Testis (tissue), 2 donors: ENCODE measurements at regions not wholly inside any gene's neighbourhood (a gene's known extent, or its start where the extent isn't known, plus 50 kb on each side); places are given as distances from the start of the nearest gene placed in this dataset.

Source experiments
- DNase-seq: peaks from one replicate; pipeline ENCODE4 v3.0.0-alpha.2; 2019
- H3K27ac ChIP-seq, 2 donors: fragments of 200-600 bp; sonication (generic); one replicate each; pipeline ENCODE4 v1.5.1; 2019
- H3K27me3 ChIP-seq: fragments of 200-600 bp; sonication (generic); one replicate; pipeline ENCODE4 v1.5.1; 2019
- H3K36me3 ChIP-seq: fragments of 200-600 bp; sonication (generic); one replicate; pipeline ENCODE4 v1.5.1; 2017; ENCODE audit warnings: low read depth; ENCODE audit errors: missing control alignments
- H3K4me1 ChIP-seq: fragments of 200-600 bp; sonication (generic); one replicate; pipeline ENCODE4 v1.5.1; 2019
- H3K4me3 ChIP-seq, 2 donors: fragments of 200-600 bp; sonication (generic); one replicate each; pipeline ENCODE4 v1.5.1; 2017 to 2019
- H3K9me3 ChIP-seq: fragments of 200-600 bp; sonication (generic); one replicate; pipeline ENCODE4 v1.5.1; 2017
- CTCF ChIP-seq, 3 experiments: fragments of 450-650 bp in 2 of 3; fragments of 200-600 bp in 1 of 3; sonication (generic) in 1 of 3; IDR thresholded peaks; one replicate each; pipeline ENCODE4 v1.5.1; 2016 to 2019; ENCODE audit warnings: antibody characterized with exemption in 3 of 3, mild to moderate bottlenecking in 2 of 3, moderate library complexity in 1 of 3
- POLR2A ChIP-seq: fragments of 450-650 bp; IDR thresholded peaks from one replicate; pipeline ENCODE4 v1.6.1; 2017; ENCODE audit warnings: antibody characterized with exemption, mild to moderate bottlenecking, moderate library complexity
- WGBS, 2 donors: methylation state at CpG; one replicate each; pipeline ENCODE4 v1.1.5; 2018; 5-methylcytosine and 5-hydroxymethylcytosine counted together
- intact Hi-C: fragments of 100-400 bp; cut with DNase I; formaldehyde crosslinking; loops from one replicate; pipeline ENCODE4 v1.15.1; 2023; ENCODE audit warnings: low total_unique reads

- no peak for TF ChIP-seq POLR2A
- no peak for TF ChIP-seq CTCF (IDR thresholded peaks at IDR 0.05)
- H3K4me1 ChIP-seq = no peaks in the 10 kb centered on the region
- 54 to 57% methylated on average over 3 of the region's 3 CpGs for WGBS, 2 donors
Observed at GRCh38 chr14:89088530-89088929, 264.1 kb downstream of the TTC8 start.

GRCh38 chr14:89089330-89089729, 264.9 kb downstream of the TTC8 start:
- Histone ChIP-seq H3K4me3 (no peak overlapping the region), H3K4me1 (no peaks in the 10 kb centered on the region), H3K27me3 (no peaks in the 10 kb centered on the region), H3K27ac (no peak overlapping the region), H3K36me3 (no peaks in the 10 kb centered on the region), H3K9me3 (no peaks in the 10 kb centered on the region)
- no peak for TF ChIP-seq CTCF (IDR thresholded peaks at IDR 0.05)
- no peak for TF ChIP-seq POLR2A
- intact Hi-C loops = no loop called here
- 52 to 67% methylated on average over 1 of the region's 1 CpG for WGBS, 2 donors
- DNase-seq = no peak

More at GRCh38 chr14:89088530-89088929, 264.1 kb downstream of the TTC8 start:
- Histone ChIP-seq H3K36me3 (no peaks in the 10 kb centered on the region), H3K9me3 (no peaks in the 10 kb centered on the region), H3K27ac (no peak overlapping the region), H3K4me3 (no peak overlapping the region), H3K27me3 (no peaks in the 10 kb centered on the region)
- DNase-seq = no peak
- intact Hi-C loops = no loop called here

DNA sequence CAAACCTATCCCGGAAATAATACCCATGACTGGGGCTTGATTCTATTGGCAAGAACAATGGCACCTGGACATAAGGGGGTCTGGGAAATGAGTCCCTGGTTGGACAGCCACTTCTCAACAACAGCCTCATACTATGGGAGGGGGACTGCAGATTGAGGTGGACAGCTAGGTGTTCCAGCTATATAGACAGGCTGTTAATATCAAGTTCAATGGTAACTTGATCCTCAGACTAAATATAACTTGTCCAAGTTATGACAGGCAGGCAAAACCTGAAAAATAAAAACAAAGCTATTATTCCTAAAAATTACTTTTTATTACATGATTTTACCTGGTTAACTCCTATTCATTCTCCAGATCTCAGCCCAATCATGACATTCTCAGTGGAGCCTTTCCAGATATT, 267.3 kb downstream of the TTC8 start:
- 96% methylated on average over 1 of the region's 1 CpG; no CpG with 5 or more reads in 1 of the 2 donors for WGBS, 2 donors
- intact Hi-C loops = no loop called here
- TF ChIP-seq POLR2A (no peak), CTCF (IDR thresholded peaks at IDR 0.05) (no peak)
- Histone ChIP-seq H3K36me3 (no peaks in the 10 kb centered on the region), H3K4me3 (no peak overlapping the region), H3K9me3 (no peaks in the 10 kb centered on the region), H3K27ac (no peak overlapping the region), H3K4me1 (no peaks in the 10 kb centered on the region), H3K27me3 (no peaks in the 10 kb centered on the region)
- no peak for DNase-seq

DNA sequence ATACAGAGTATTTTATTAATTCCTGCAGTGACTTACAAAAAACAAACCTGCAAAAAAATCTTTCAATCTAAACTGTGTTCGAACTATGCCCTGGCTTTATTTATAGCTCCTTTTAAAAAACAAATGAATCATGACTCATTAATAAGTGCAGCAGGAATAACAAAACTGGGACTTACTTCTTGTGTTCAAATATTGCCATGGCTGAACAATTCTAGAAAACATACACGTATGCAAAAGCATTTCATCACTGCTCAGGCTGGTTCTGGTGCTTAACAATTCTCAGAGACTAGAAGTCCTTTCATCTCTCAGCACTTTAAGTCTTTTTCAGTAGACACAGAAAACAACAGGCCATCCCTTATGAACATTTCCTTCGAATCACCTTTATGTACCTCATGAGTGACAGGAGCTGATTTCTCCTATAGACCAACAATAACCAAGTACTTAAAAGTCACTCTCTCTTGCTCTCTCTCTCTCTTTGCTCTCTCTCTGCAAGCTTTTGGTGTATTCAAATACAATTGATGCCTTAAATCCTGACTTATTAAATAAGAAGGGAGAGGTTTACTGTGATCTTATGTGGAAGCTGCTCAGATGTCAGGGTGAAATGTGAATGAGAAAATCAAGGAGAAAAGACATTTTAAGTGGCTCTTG, 268.8 kb downstream of the TTC8 start:
- H3K9me3 ChIP-seq = no peaks in the 10 kb centered on the region
- no peak for TF ChIP-seq POLR2A
- TF ChIP-seq CTCF (IDR thresholded peaks at IDR 0.05) = no peak
- DNase-seq = no peak
- 78 to 85% methylated on average over 3 of the region's 3 CpGs for WGBS, 2 donors
- intact Hi-C loops = no loop called here
- H3K27me3 ChIP-seq = no peaks in the 10 kb centered on the region
- no peak overlapping the region for H3K4me3 ChIP-seq
- no peaks in the 10 kb centered on the region for H3K4me1 ChIP-seq
- H3K36me3 ChIP-seq = no peaks in the 10 kb centered on the region
- H3K27ac ChIP-seq = no peak overlapping the region

GRCh38 chr14:89095036-89095435, 270.6 kb downstream of the TTC8 start:
- intact Hi-C loops = no loop called here
- H3K27me3 ChIP-seq = no peaks in the 10 kb centered on the region
- H3K9me3 ChIP-seq = no peaks in the 10 kb centered on the region
- no peaks in the 10 kb centered on the region for H3K36me3 ChIP-seq
- no peak overlapping the region for H3K4me3 ChIP-seq
- H3K27ac ChIP-seq = no peak overlapping the region
- no peaks in the 10 kb centered on the region for H3K4me1 ChIP-seq
- TF ChIP-seq POLR2A (no peak), CTCF (IDR thresholded peaks at IDR 0.05) (no peak)
- DNase-seq = no peak
- 45 to 55% methylated on average over 1 of the region's 1 CpG for WGBS, 2 donors
